HL-60 (cell line): ENCODE measurements at regions not wholly inside any gene's neighbourhood (a gene's known extent, or its start where the extent isn't known, plus 50 kb on each side); places are given as distances from the start of the nearest gene placed in this dataset.

ENCODE experiments used
- DNase-seq, 2 experiments: peaks; one replicate each; pipeline ENCODE4 v3.0.0-alpha.2; 2010 to 2020; ENCODE audit warnings: low read depth in 1 of 2, low spot score in 1 of 2
- H3K27ac ChIP-seq: fragments of 250-450 bp; sonication (Bioruptor Pico); replicated peaks from 2 replicates; pipeline ENCODE4 v1.5.1; 2020; ENCODE audit warnings: mild to moderate bottlenecking, moderate library complexity
- H3K27me3 ChIP-seq: fragments of 250-450 bp; sonication (Bioruptor Pico); 2 replicates; pipeline ENCODE4 v1.5.1; 2021; ENCODE audit warnings: mild to moderate bottlenecking, moderate library complexity; ENCODE audit not compliant: insufficient read depth, poor library complexity, severe bottlenecking
- H3K4me3 ChIP-seq: replicated peaks from 2 replicates; pipeline ENCODE4 v1.5.1; 2011; ENCODE audit warnings: mild to moderate bottlenecking, control low read depth, low read length; ENCODE audit not compliant: insufficient read depth
- GABPA ChIP-seq: IDR thresholded peaks from 2 replicates; pipeline ENCODE4 v1.6.1; 2012; ENCODE audit warnings: low read depth
- POLR2AphosphoS5 ChIP-seq: IDR thresholded peaks from 2 replicates; pipeline ENCODE4 v1.6.1; 2012; ENCODE audit warnings: low read depth
- REST ChIP-seq: IDR thresholded peaks from 2 replicates; pipeline ENCODE4 v1.6.1; 2012; ENCODE audit warnings: low read depth; ENCODE audit not compliant: insufficient replicate concordance
- SPI1 ChIP-seq: IDR thresholded peaks from 2 replicates; pipeline ENCODE4 v1.6.1; 2012; ENCODE audit warnings: low read depth, mild to moderate bottlenecking, borderline replicate concordance
- TF ChIP-seq, protein P1 (sequence below): IDR thresholded peaks from one replicate; pipeline ENCODE4 v1.5.1; 2011; ENCODE audit warnings: low read length, control low read depth, inconsistent platforms; ENCODE audit not compliant: insufficient read depth

GRCh38 chr17:77356109-77356689, 215.4 kb downstream of the SEC14L1 start:
- TF ChIP-seq GABPA (no peak), POLR2AphosphoS5 (no peak), SPI1 (no peak), REST (no peak)
- TF ChIP-seq, protein P1, sequence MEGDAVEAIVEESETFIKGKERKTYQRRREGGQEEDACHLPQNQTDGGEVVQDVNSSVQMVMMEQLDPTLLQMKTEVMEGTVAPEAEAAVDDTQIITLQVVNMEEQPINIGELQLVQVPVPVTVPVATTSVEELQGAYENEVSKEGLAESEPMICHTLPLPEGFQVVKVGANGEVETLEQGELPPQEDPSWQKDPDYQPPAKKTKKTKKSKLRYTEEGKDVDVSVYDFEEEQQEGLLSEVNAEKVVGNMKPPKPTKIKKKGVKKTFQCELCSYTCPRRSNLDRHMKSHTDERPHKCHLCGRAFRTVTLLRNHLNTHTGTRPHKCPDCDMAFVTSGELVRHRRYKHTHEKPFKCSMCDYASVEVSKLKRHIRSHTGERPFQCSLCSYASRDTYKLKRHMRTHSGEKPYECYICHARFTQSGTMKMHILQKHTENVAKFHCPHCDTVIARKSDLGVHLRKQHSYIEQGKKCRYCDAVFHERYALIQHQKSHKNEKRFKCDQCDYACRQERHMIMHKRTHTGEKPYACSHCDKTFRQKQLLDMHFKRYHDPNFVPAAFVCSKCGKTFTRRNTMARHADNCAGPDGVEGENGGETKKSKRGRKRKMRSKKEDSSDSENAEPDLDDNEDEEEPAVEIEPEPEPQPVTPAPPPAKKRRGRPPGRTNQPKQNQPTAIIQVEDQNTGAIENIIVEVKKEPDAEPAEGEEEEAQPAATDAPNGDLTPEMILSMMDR = no peak
- peak in 1 of 2 experiments; percentile 32 for DNase-seq
- Histone ChIP-seq H3K27me3 (no peaks in the 10 kb centered on the region), H3K27ac (peak overlapping the region; percentile 45), H3K4me3 (no peak overlapping the region)

DNA sequence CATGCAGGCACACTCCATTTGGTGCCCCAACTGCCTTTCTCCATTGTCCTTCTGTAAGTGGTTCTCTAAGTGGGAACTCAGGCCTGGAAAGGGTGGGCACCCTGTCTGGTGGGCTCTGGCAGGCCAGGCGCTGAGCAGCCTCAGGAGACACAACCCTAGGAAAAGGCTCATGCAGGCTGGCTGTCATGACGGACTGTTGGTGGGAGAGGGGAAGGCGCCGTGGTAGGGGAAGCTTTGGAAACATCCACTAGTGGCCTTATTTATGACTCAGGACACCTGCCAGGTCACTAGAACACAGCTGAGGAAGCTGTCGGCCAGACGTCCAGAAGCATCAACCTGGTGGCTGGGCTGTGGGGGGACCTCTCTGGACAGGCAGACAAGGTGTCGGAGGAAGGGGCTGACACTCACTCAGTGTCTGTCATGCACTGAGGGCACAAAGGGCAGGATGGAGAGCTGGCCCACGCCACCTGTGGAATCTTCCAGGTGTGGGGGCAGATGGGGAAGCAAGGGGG, 216.0 kb downstream of the SEC14L1 start:
- Histone ChIP-seq H3K27ac (no peak overlapping the region), H3K27me3 (no peaks in the 10 kb centered on the region), H3K4me3 (no peak overlapping the region)
- TF ChIP-seq POLR2AphosphoS5 (no peak), GABPA (no peak), SPI1 (no peak), REST (no peak)
- TF ChIP-seq, protein P1 = no peak
- DNase-seq = no peak

DNA sequence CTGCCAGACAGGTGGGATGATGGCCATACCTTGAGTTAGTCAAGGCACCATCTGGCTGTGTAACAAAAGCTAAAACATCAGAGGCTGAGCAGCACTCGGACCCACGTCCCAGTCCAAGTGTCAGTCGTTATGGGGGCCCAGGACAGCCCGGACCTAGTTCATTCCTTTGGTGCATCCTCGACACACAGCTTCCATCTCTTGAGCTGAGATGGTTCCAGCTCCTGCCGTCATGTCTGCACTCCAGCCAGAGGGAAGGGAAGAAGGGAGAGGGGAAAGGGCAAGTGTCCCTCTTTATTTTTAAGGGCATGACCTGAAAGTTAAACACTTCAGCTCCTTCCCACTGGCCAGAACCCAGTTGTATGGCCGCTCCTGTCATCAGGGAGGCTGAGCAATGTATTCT, 218.0 kb downstream of the SEC14L1 start:
- DNase-seq = no peak
- Histone ChIP-seq H3K4me3 (no peak overlapping the region), H3K27me3 (no peaks in the 10 kb centered on the region), H3K27ac (no peak overlapping the region)
- TF ChIP-seq, protein P1 = no peak
- TF ChIP-seq SPI1 (no peak), REST (no peak), GABPA (no peak), POLR2AphosphoS5 (no peak)
